ENCODE measurements at regions not wholly inside any gene's neighbourhood (a gene's known extent, or its start where the extent isn't known, plus 50 kb on each side); places are given as distances from the start of the nearest gene placed in this dataset.
"Not testable (repeated sequence)": the region's sequence is repeated elsewhere in the genome, so short reads cannot be mapped to it uniquely, and the experiment has no call there.

DNA sequence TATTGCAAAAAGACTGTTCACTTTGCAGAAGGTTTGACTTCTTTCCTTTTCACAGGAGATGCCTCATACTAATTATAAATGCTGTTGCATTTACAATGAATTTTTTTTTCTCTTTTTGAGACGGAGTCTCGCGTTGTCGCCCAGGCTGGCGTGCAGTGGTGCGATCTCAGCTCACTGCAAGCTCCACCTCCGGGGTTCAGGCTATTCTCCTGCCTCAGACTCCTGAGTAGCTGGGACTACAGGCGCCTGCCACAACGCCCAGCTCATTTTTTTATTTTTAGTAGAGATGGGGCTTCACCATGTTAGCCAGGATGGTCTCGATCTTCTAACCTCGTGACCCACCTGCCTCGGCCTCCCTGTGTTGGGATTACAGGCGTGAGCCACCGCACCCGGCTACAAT lies 290.5 kb upstream of the GATB start:
- TF ChIP-seq SIN3A (IDR thresholded peaks at IDR 0.05; ENCODE audit: low read depth); ZFX (IDR thresholded peaks at IDR 0.05); YY1 (IDR thresholded peaks at IDR 0.05; ENCODE audit: extremely low read depth, insufficient replicate concordance, low read depth, low read length); EZH2 (IDR thresholded peaks at IDR 0.05); POLR2A (IDR thresholded peaks at IDR 0.05; ENCODE audit: borderline replicate concordance, extremely low read depth, insufficient read depth, insufficient read length); RAD21 (IDR thresholded peaks at IDR 0.05; ENCODE audit: low read depth); CBX3 (IDR thresholded peaks at IDR 0.05; ENCODE audit: low read depth); TCF7L2 (IDR thresholded peaks at IDR 0.05; ENCODE audit: borderline replicate concordance, extremely low read depth, insufficient read depth, insufficient read length): not testable (repeated sequence)
- TF ChIP-seq, protein P1, sequence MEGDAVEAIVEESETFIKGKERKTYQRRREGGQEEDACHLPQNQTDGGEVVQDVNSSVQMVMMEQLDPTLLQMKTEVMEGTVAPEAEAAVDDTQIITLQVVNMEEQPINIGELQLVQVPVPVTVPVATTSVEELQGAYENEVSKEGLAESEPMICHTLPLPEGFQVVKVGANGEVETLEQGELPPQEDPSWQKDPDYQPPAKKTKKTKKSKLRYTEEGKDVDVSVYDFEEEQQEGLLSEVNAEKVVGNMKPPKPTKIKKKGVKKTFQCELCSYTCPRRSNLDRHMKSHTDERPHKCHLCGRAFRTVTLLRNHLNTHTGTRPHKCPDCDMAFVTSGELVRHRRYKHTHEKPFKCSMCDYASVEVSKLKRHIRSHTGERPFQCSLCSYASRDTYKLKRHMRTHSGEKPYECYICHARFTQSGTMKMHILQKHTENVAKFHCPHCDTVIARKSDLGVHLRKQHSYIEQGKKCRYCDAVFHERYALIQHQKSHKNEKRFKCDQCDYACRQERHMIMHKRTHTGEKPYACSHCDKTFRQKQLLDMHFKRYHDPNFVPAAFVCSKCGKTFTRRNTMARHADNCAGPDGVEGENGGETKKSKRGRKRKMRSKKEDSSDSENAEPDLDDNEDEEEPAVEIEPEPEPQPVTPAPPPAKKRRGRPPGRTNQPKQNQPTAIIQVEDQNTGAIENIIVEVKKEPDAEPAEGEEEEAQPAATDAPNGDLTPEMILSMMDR (IDR thresholded peaks at IDR 0.05 in 2 of 3, conservative IDR thresholded peaks at IDR 0.05 in 1 of 3; ENCODE audit: borderline replicate concordance in 1 of 3, insufficient read depth in 1 of 3, low read depth in 2 of 3, low read length in 2 of 3): not testable (repeated sequence)
- TF ChIP-seq, protein P2, sequence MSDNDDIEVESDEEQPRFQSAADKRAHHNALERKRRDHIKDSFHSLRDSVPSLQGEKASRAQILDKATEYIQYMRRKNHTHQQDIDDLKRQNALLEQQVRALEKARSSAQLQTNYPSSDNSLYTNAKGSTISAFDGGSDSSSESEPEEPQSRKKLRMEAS (IDR thresholded peaks at IDR 0.05): not testable (repeated sequence)
- TF ChIP-seq, protein P3, sequence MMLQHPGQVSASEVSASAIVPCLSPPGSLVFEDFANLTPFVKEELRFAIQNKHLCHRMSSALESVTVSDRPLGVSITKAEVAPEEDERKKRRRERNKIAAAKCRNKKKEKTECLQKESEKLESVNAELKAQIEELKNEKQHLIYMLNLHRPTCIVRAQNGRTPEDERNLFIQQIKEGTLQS (IDR thresholded peaks at IDR 0.05): not testable (repeated sequence)
